Tibial nerve (tissue), 3 donors: ENCODE measurements at regions not wholly inside any gene's neighbourhood (a gene's known extent, or its start where the extent isn't known, plus 50 kb on each side); places are given as distances from the start of the nearest gene placed in this dataset.
A peak's percentile ranks its signal among the peaks of the same experiment; 100 is the strongest.

Experiments
- CTCF ChIP-seq, 5 experiments: fragments of 200-600 bp in 3 of 5; fragments of 450-650 bp in 2 of 5; sonication (generic) in 3 of 5; IDR thresholded peaks; one replicate each; pipeline ENCODE4 v1.5.1; 2016 to 2019; ENCODE audit warnings: antibody characterized with exemption in 5 of 5, mild to moderate bottlenecking in 3 of 5, moderate library complexity in 2 of 5
- POLR2A ChIP-seq, 2 donors: fragments of 450-650 bp; IDR thresholded peaks; one replicate each; pipeline ENCODE4 v1.6.1; 2017; ENCODE audit warnings: antibody characterized with exemption in 2 of 2, mild to moderate bottlenecking in 2 of 2, moderate library complexity in 2 of 2

- TF ChIP-seq CTCF (IDR thresholded peaks at IDR 0.05) = peak in 1 of 5 experiments; percentile 5
- TF ChIP-seq POLR2A (IDR thresholded peaks at IDR 0.05) = no peak
Measured at GRCh38 chr3:11720917-11721411, 77.2 kb upstream of the VGLL4 start.
